ENCODE measurements at regions not wholly inside any gene's neighbourhood (a gene's known extent, or its start where the extent isn't known, plus 50 kb on each side); places are given as distances from the start of the nearest gene placed in this dataset.

DNA sequence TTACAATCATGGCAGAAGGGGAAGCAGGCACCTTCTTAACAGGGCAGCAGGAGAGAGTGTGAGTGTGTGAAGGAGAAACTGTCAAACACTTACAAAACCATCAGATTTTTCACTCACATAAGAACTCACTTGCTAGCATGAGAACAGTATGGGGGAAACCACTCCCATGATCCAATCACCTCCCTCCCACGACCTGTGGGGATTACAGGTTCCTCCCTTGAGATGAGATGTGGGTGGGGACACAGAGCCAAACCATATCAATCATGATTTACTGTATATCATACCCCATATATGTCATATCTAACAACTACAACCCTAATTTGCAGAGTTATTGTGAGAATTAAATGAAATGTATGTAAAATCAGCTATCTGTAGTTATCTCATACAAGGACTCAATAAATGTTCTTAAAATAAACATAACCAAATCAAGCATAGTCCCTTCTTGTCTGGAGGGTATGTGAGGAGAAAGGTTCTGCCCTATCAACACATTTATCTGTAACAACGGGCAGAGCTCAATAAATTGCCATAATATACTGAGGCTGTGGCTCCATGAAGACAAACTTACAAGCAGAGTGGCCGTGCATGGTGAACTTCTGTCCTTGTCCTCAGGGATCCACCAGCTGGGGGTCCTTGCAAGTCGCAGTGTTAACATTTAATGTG, 504.7 kb downstream of the SOX2 start:
- no peak for DNase-seq
- ChIA-PET POLR2A (no interaction called here), CTCF (no interaction called here)
- Mint-ChIP-seq H3K9me3 (no peaks in the 10 kb centered on the region), H3K27me3 (no peaks in the 10 kb centered on the region), H3K36me3 (ENCODE audit: low read depth) (no peaks in the 10 kb centered on the region), H3K27ac (no peak overlapping the region), H3K4me1 (no peaks in the 10 kb centered on the region), H3K4me3 (no peak overlapping the region)

DNA sequence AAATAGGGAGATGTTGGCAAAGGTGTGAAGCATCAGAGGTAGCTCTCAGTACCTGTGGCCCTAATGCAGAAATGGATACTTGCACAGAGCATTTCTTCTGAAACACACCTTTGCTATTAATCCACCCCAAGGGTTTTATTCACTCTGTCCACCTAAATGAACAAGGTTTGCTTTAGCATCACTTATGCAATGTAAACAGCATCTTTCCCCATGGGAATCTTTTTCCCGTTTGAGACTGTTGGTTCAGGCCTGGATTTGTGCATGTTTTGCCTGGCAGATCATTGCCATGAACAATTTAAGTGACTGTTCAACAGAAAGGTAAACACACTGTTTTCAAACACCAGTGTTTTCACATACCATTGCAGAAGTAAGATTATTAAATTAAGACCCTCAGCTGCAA, 508.3 kb downstream of the SOX2 start:
- Mint-ChIP-seq H3K4me3 (no peak overlapping the region), H3K27ac (no peak overlapping the region), H3K27me3 (no peaks in the 10 kb centered on the region), H3K9me3 (no peaks in the 10 kb centered on the region), H3K36me3 (ENCODE audit: low read depth) (no peaks in the 10 kb centered on the region), H3K4me1 (no peaks in the 10 kb centered on the region)
- ChIA-PET CTCF (no interaction called here), POLR2A (no interaction called here)
- DNase-seq, result no peak

DNA sequence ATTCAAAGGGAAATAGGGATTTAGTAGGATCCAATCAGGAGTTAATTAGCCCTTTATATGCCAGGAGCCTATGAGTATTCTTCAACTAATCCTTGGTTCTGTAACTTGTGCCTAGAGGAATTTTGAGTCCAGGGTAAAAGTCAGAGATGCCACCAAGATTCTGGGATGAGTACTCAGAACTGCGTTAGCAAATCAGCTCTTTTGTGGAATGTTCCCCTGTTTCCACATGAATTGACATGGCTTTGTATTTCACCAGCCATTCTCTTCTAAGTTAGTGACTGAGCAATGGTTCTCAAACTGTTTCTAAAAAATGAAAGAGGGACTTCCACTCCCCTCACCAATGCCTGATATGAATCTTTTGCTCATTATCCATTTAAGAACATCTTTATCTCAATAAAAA, 508.7 kb downstream of the SOX2 start:
- H3K4me3 Mint-ChIP-seq, result no peak overlapping the region

DNA sequence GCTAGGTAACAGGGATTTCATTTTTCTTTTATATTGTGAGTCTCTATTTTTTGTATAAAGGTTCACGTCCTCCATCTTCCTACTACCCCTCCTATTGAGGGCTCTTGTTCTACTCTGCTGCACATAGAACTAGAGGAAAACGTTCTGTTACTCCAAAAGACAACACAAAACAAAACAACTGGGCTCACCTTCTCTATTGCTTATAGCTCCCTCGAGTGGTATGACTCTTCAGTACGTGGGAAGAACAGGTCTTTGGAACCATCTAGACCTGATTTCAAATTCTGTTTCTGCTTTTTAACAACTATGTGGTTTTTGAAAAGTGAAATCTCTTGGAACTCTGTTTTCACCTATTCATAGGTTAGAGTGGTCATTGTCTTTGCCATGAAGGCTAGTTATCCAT, 515.3 kb downstream of the SOX2 start:
- H3K27ac Mint-ChIP-seq, result no peak overlapping the region
- no peaks in the 10 kb centered on the region for H3K9me3 Mint-ChIP-seq

More for the DNA sequence above, 508.7 kb downstream of the SOX2 start:
- H3K27me3 Mint-ChIP-seq, result no peaks in the 10 kb centered on the region
- no peaks in the 10 kb centered on the region for H3K4me1 Mint-ChIP-seq
- H3K9me3 Mint-ChIP-seq, result no peaks in the 10 kb centered on the region
- POLR2A ChIA-PET, result no interaction called here
- DNase-seq, result no peak
- no peak overlapping the region for H3K27ac Mint-ChIP-seq
- CTCF ChIA-PET, result no interaction called here
- no peaks in the 10 kb centered on the region for H3K36me3 Mint-ChIP-seq (ENCODE audit: low read depth)

DNA sequence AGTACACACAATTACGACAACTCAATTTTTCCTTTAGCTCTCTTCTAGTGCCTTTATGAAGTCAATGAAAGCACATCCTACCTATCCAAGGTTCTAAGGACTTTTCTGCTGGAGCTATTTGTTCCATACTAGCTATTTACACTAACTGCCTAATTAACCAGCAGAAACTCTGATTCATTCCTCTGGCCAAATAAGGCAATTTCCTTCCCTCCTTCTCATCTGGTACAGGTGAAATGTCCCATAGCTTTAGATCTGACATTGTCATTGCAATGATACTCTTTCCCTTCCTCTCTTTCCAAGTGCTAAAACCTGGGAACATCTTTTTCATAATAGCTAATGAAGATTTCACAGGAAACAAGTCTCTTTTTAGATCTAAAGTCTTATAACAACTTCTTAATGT, 521.7 kb downstream of the SOX2 start:
- no peak for DNase-seq
- no peak overlapping the region for H3K27ac Mint-ChIP-seq
- H3K4me1 Mint-ChIP-seq, result no peaks in the 10 kb centered on the region
- no peaks in the 10 kb centered on the region for H3K36me3 Mint-ChIP-seq (ENCODE audit: low read depth)
- H3K9me3 Mint-ChIP-seq, result no peaks in the 10 kb centered on the region
- no peaks in the 10 kb centered on the region for H3K27me3 Mint-ChIP-seq
- H3K4me3 Mint-ChIP-seq, result no peak overlapping the region
- CTCF ChIA-PET, result no interaction called here
- POLR2A ChIA-PET, result no interaction called here

More for the DNA sequence above, 515.3 kb downstream of the SOX2 start:
- no peaks in the 10 kb centered on the region for H3K27me3 Mint-ChIP-seq
- no peaks in the 10 kb centered on the region for H3K36me3 Mint-ChIP-seq (ENCODE audit: low read depth)
- ChIA-PET POLR2A (no interaction called here), CTCF (no interaction called here)
- H3K4me3 Mint-ChIP-seq, result no peak overlapping the region
- no peak for DNase-seq
- H3K4me1 Mint-ChIP-seq, result no peaks in the 10 kb centered on the region

DNA sequence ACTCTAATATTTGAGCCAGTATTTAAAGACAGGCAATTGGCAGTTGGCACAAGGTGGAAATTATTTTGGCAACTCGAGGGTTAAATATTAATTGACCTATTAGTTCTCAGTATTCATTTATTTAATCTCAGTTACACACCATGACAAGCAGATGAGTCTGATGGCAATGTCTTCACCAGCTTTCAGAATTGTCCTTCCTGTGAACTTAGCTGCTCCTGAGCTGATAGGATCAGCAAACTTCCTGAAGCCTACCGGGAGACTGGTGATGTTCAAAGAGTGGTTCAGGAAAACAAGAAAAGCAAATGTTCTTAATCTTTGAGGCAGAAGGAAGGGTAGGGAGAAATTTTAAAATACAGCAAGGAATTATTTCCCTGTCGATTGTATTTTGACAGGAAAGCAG, 522.2 kb downstream of the SOX2 start:
- Mint-ChIP-seq H3K27ac (no peak overlapping the region), H3K4me1 (no peaks in the 10 kb centered on the region), H3K9me3 (no peaks in the 10 kb centered on the region), H3K4me3 (no peak overlapping the region), H3K27me3 (no peaks in the 10 kb centered on the region), H3K36me3 (ENCODE audit: low read depth) (no peaks in the 10 kb centered on the region)
- no peak for DNase-seq
- ChIA-PET CTCF (no interaction called here), POLR2A (no interaction called here)

DNA sequence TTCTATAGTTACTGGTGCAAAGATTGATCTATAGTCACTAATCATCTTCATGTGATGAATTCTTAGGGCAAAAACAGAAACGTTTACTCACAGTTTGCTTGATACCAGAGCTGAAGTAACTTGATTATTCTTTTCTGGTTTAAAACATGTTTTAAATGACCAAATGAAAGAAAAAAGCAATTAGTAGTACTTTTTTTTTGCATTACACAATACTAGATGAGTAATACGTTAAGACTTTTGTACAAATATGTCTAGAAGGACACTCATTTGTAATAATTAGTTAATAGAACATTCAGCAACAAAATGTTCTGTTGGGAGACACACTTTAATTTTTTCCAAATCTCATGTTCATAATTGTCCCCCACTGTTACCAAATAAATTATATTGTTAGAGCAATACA, 523.2 kb downstream of the SOX2 start:
- Mint-ChIP-seq H3K36me3 (ENCODE audit: low read depth) (no peaks in the 10 kb centered on the region), H3K27me3 (no peaks in the 10 kb centered on the region), H3K27ac (no peak overlapping the region), H3K9me3 (no peaks in the 10 kb centered on the region), H3K4me3 (no peak overlapping the region), H3K4me1 (no peaks in the 10 kb centered on the region)
- no peak for DNase-seq
- POLR2A ChIA-PET, result no interaction called here
- CTCF ChIA-PET, result no interaction called here

DNA sequence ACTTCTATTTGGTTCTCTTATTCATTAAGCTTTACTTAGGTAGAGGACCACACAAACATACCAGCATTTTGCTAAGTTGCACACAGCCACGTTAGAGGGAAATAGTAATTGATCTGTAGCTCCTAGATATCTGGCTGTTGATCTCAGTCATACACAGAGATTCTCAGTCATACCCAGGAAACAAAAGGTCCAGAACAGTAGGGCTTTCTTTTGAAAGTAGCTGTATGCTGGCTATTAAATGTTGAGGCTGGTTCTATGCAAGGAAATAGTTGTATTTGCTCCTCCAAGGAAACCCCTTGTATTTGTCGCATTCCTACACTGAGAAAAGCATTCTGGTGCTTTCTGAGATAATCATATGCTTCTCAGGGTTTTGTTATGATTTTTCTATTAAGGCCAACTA, 523.8 kb downstream of the SOX2 start:
- Mint-ChIP-seq H3K4me1 (no peaks in the 10 kb centered on the region), H3K4me3 (no peak overlapping the region), H3K9me3 (no peaks in the 10 kb centered on the region), H3K27me3 (no peaks in the 10 kb centered on the region), H3K36me3 (ENCODE audit: low read depth) (no peaks in the 10 kb centered on the region), H3K27ac (no peak overlapping the region)
- ChIA-PET POLR2A (no interaction called here), CTCF (no interaction called here)
- DNase-seq, result no peak

DNA sequence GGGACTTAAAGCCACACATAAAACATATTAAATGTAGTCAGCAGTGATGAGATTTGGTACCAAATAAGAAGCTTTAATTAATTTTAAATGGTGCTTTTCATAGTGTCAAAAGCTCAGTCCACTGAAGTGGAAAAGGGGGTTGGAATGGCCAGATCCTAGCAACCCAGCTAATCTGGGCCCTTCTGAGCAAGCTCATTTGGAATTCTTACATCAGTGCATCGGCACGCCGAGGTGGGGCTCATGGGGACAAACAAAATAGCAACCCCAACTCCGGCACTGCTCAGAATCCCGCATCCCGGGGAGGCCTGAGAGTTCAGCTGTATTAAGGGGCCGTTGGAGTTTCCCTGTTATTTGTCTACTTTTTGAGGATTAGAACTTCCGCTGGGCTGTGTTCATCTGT, 526.4 kb downstream of the SOX2 start:
- Mint-ChIP-seq H3K9me3 (no peaks in the 10 kb centered on the region), H3K27me3 (no peaks in the 10 kb centered on the region), H3K36me3 (ENCODE audit: low read depth) (no peaks in the 10 kb centered on the region), H3K4me3 (no peak overlapping the region), H3K27ac (no peak overlapping the region), H3K4me1 (no peaks in the 10 kb centered on the region)
- CTCF ChIA-PET, result interaction anchor here (0.5 kb wide), 1 partner anchor 204 kb away, joined by 3 read pairs; no protein-coding TSS in a partner anchor
- POLR2A ChIA-PET, result no interaction called here
- DNase-seq, result no peak

DNA sequence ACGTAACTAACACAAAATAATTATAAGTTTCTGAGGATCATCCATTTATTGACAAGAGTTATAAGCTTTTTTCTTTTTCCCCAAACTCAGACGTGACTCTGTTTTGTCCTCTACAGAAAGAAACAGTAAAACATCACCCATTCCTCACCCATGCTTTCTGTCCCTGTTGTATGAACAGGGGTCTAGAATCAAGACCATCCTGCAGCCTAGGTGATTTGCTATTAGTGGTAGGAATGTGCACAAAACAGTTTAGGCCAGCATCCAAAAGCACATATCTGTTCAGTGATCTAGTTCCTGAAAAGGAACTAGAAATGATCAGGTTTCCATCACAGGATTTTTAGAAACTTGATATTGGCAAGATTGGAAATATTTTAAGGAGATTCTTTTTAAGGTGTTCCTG, 527.6 kb downstream of the SOX2 start:
- POLR2A ChIA-PET, result no interaction called here
- H3K4me3 Mint-ChIP-seq, result no peak overlapping the region
- no peak overlapping the region for H3K27ac Mint-ChIP-seq
- H3K36me3 Mint-ChIP-seq (ENCODE audit: low read depth), result no peaks in the 10 kb centered on the region
- CTCF ChIA-PET, result no interaction called here
- DNase-seq, result no peak
- H3K9me3 Mint-ChIP-seq, result no peaks in the 10 kb centered on the region
- H3K27me3 Mint-ChIP-seq, result no peaks in the 10 kb centered on the region
- no peaks in the 10 kb centered on the region for H3K4me1 Mint-ChIP-seq

DNA sequence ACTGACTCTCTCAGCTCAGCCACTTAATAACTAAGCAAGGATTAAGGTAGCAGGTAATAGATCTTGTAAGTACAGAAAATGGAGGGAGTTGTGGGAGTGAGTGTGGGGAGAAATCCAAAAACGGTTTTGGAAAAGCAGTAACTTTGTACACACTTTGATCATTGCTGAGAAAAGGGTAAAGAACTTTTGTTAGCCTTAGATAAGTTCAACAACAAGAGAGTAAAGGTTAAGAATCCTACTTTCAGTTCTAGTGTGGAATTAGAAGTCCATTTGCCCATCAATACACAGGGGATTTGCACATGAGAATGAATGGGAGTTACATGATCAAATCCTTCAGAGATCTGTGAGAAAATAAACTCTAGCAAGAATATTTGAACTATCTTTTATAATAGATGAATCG, 528.7 kb downstream of the SOX2 start:
- no peaks in the 10 kb centered on the region for H3K4me1 Mint-ChIP-seq
- H3K36me3 Mint-ChIP-seq (ENCODE audit: low read depth), result no peaks in the 10 kb centered on the region
- no peaks in the 10 kb centered on the region for H3K9me3 Mint-ChIP-seq
- no peak overlapping the region for H3K4me3 Mint-ChIP-seq
- H3K27ac Mint-ChIP-seq, result no peak overlapping the region
- CTCF ChIA-PET, result no interaction called here
- H3K27me3 Mint-ChIP-seq, result no peaks in the 10 kb centered on the region
- POLR2A ChIA-PET, result no interaction called here
- DNase-seq, result no peak

DNA sequence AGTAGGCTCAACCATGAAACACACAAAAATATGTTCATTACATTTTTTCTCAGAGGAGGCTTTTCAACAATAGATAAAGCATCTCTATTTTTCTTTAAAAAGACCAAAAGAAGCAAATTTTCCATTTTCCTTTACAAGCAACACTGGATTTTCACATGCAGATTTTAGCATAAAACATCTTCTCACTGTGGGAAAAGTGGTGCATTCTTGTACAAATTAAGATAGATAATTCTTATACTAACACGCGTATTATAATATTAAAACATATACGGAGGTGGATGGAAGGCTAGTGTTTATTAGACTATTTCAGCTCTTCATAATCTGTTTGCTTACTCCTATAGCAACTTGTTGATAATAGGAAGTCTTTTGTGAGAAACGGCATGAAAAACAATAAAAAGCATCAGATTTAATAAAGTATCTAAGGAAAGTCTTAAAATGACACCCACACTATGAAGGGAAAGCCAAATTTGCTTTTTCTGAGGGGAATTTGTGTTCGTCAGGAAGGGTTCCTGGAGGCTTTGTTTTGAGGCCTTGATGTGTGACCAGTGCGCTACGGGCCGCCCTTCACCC, 529.6 kb downstream of the SOX2 start:
- no peak overlapping the region for H3K27ac Mint-ChIP-seq
- DNase-seq, result no peak
- ChIA-PET CTCF (no interaction called here), POLR2A (no interaction called here)
- no peaks in the 10 kb centered on the region for H3K4me1 Mint-ChIP-seq
- no peaks in the 10 kb centered on the region for H3K36me3 Mint-ChIP-seq (ENCODE audit: low read depth)
- H3K27me3 Mint-ChIP-seq, result no peaks in the 10 kb centered on the region
- no peak overlapping the region for H3K4me3 Mint-ChIP-seq
- H3K9me3 Mint-ChIP-seq, result no peaks in the 10 kb centered on the region

DNA sequence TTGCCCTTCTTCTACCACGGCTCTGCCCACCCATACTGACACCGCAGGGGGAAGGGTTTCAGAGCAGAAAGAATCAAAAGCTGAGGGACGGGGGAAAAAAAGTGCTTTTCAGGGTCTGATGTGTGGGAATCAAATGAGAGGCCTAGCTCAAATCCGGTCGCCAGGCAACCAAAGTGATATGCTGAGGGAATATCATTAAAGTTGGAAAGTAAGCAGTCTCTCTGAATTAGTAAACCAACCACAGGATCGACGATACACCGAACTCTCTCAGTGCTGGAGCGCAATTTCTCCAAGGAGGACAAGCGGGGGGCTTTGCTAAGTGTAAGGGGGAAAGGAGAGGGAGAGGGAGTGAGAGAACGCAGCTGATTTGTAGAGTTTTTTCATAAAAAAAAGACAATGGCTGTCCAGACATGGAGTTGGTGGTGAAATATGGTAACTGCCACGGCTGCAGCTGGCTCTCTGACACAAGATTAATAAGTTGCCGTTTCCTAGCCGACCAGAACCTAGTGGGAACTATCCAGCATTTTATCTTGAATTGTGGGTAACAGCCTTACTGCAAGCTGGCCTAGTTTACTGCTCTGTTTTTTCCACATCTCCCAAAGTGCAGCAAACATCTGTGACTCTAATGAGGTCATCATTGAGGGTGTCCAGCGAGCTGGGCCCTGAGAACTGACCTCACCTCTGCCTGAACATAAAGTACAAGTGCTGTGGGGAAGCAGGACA, 530.2 kb downstream of the SOX2 start:
- CTCF ChIA-PET, result no interaction called here
- no peak overlapping the region for H3K27ac Mint-ChIP-seq
- no peak for DNase-seq

DNA sequence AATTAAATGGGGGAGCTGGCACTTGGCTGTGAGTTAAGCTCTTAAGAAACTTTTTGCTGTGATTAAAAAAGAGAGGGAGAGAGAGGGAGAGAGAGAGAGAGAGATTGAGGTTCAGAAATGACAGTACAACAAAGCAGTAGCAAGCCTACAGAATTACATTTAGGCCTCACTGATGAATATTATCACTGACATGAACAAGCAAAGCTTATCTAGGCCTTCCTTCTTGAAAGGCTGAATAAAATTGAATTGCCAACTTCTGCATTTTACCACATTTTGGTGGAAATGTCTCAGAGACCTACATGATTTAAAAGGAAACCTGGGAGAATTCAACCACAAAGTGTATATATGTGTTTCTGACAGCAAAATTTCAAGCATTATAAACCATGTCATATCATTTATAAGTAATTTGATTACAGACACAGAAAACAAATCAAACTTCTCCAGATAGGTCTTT, 530.8 kb downstream of the SOX2 start:
- Mint-ChIP-seq H3K27ac (no peak overlapping the region), H3K36me3 (ENCODE audit: low read depth) (no peaks in the 10 kb centered on the region), H3K9me3 (no peaks in the 10 kb centered on the region), H3K27me3 (no peaks in the 10 kb centered on the region), H3K4me1 (no peaks in the 10 kb centered on the region), H3K4me3 (no peak overlapping the region)
- CTCF ChIA-PET, result interaction anchor here (0.6 kb wide), 1 partner anchor 1264 kb away, joined by 3 read pairs; no protein-coding TSS in a partner anchor
- DNase-seq, result no peak
- POLR2A ChIA-PET, result no interaction called here

More for the DNA sequence above, 530.2 kb downstream of the SOX2 start:
- Mint-ChIP-seq H3K4me3 (no peak overlapping the region), H3K36me3 (ENCODE audit: low read depth) (no peaks in the 10 kb centered on the region), H3K9me3 (no peaks in the 10 kb centered on the region), H3K4me1 (no peaks in the 10 kb centered on the region), H3K27me3 (no peaks in the 10 kb centered on the region)
- POLR2A ChIA-PET, result no interaction called here

Data from activated CD4-positive, alpha-beta T cell treated with anti-CD3 and anti-CD28 coated beads, Interleukin-2, amount 10 ng/mL, durations not matched to agents 7 days and 5 days (primary cell).